PC-9 (cell line): ENCODE measurements at regions not wholly inside any gene's neighbourhood (a gene's known extent, or its start where the extent isn't known, plus 50 kb on each side); places are given as distances from the start of the nearest gene placed in this dataset.

Experiments used
- CTCF ChIP-seq: fragments of 200-600 bp; sonication (generic); conservative IDR thresholded peaks from 2 replicates; pipeline ENCODE4 v1.6.1; 2017; ENCODE audit warnings: mixed run types, antibody characterized with exemption, mild to moderate bottlenecking, moderate library complexity
- EZH2 ChIP-seq: fragments of 200-600 bp; sonication (generic); IDR thresholded peaks from 2 replicates; pipeline ENCODE4 v1.8.0; 2017; ENCODE audit warnings: antibody characterized with exemption, low read depth

DNA sequence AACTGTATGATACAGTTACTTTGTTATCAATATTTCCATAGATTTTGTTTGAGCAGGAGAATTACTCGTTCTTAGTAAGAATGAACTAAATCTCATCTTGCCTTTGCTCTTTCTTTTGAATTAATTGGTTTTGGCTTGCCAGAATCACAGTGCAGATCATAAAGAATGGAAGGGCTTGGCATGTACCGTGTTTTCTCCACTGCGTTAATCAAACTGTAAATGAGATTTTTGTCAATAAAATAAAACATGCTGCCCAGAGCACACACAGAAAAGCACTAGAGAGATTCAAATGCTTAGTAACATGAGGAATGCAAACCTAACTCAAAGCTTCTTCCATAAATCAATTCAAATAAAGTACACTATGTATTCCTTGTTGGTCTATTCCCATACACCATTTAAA, 229.6 kb upstream of the CDH2 start:
- TF ChIP-seq EZH2: no peak
- TF ChIP-seq CTCF: no peak
